GM21723 (cell line): ENCODE measurements at regions not wholly inside any gene's neighbourhood (a gene's known extent, or its start where the extent isn't known, plus 50 kb on each side); places are given as distances from the start of the nearest gene placed in this dataset.

Experiments
- ATAC-seq: cut with Tn5 transposase; IDR thresholded peaks from one replicate; pipeline ENCODE4 v1.9.1; 2021; ENCODE audit warnings: mild to moderate bottlenecking, moderate library complexity; ENCODE audit not compliant: unreplicated experiment

DNA sequence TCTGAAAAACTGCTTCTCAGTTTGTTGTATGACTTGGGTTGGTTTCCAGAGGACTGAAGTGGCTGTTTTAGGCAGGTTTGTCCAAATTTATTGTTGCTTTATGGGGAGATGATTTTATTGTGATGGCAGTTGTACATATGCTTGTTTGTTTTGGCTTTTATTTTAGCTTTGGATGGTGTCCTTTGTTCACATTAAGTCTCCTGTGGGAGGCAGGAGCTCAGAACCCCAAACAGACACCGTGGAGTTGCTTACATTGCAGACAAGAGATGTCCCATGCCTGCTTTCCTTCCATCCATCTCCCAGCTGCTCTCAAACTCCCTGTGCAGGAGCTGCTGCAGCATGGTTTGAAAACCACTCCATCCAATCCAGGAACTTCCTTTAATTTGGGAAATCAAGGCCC is 414.7 kb downstream of the LPIN1 start:
- no peak for ATAC-seq

DNA sequence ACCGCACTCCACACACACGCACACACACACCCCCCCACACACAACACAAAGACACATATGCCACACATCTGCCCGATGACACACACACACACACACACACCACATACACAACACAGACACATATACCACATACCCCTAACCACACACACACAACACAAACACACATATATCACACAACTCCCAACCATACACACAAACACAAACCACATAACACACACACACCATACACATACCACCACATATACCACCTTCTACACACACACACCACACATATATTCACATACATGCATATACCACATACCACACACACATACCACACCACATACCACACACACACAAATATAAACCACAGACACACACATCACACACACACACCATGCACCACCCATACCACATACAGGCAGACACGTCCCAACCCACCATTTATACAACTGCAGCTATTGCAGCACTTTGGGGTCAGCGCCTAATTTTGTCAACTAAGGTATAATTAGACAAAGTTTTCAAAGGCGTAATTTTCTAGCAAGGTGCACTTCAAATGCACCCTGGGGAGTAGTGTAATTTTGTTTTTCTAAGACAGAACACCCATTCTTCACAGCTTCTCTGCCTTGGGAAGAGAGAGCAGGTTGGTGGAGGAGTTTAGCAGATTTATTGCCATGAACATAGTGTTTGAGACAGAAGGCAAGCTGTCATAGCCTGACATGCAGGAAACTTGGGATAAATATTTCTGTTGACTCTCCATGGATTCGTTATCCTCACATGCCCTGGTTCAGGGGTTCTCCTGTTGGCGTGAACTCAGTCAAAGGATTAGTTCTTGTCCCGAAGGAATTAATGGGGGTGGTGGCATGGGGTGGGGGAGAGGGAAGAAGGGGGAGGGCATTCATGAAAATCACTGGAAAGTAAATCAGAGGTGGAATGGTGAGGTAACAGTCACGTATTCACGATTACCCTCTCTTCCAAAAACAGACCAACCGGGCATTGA is 416.1 kb downstream of the LPIN1 start:
- no peak for ATAC-seq

DNA sequence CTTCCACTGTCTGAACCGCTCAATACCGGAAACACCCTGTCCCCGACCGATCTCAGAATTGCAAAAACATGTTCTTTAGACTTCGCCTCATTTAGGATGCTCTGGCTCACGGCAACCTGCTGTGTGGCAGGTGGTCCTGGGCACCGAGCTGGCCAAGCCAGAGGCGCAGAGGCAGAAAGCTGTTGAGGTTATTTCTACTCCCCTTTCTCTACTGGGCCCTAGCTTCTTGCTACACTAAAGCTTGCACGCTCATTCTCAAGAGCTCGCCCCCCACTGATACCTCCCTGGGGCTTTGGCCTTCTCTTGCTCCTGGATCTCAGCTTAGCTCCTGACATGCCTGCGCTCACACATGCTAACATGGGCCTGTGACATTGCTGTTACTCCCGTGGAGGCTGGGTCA is 417.4 kb downstream of the LPIN1 start:
- no peak for ATAC-seq

DNA sequence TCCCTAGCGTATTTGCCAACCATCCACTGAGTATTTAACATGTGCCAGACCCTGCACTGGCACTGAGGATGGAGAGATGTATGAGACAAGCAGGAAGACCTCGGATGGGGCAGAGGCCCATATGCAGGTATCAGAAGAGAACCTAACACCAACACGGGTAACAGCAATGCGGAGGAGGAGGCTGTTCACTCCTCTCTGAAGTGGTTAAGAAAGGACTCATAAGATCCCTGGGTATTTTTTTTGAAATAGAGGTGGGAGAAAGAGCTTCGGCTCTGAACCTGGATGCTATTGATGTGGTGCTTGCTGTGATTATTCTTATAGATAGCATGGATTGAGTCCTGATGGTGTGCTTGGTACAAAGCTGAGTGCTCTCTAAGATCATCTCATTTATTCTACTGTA is 418.3 kb downstream of the LPIN1 start:
- no peak for ATAC-seq

DNA sequence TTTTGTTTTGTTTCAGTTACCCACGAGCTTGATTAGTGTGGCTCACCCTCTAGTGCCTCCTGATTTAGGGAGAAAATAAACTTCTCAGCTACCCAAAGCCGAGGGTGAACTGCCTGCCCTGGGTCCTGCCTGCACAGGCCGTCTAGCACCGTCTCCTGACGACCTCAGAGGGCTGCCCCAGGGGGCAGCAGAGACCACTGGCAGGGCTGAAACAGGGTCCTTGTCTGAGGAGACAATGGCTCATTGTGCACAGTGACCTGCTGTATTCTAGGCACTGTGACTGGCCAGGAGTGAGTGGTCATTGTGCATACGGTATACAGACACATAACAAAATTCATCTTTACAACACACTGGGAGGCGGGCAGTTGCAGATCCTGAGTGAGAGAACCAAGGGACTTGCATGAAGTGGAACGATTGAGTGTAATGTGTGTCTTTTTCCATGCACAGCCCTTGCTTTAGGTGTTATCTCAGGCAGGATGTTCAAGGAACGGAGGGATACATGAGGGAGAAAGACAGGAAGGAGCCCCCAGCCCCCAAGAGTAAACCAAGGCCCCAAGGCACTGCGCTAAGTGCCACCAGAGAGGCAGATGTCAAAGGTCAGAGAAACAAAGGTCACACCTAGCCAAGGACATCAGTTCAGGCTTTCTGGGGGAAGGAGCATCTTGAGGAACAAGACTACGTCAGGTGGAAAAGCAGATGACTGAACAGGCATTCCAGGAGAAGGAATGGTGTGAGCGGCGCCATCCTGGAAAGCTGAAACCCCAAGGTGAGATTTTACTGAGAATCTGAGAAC is 421.3 kb downstream of the LPIN1 start:
- no peak for ATAC-seq

DNA sequence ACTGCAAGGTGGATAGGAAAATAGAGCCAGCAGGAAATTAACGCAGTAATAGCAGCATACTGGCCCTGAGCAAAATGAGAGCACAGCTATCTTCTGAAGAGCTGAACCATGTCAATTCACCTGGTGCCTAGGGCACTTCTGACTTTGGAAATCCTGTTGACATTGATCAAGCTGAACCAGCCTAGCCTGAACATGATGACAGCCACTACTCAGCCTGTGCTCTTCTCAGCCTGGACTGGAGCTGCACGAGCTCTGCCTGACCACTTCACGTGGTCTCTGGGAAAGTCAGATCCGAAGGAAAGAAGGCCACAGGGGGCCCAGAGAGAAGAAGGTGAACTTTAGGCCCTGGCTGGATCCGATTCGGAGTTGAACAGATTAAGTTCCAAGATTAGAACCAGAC is 421.9 kb downstream of the LPIN1 start:
- no peak for ATAC-seq

DNA sequence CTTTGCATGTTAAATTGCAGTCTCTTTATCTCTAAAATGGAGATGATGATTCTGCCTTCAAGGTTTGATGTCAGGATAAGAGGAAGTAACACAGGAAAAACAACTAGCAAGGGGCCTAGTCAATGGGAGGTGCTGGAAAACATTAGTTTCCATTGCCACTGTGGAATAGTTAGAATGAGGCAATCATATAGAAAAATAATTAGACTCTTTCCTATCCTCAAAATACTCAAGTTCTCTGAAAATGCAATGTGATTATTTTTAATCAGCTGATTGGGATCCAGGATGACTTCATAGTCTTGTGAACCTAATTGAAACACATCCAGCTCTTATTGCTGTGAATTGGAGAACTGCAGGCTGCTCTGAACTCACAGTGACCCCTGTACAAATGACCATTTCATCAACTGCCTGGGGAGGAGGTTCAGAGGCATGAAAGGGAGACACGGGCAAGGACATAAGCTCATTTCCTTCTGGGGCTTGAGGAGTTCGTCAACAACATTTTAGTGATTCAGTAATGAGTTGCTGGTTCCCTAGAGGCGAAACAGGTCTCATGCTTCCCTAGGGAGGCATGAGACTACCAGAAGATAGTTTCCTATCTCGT is 422.5 kb downstream of the LPIN1 start:
- no peak for ATAC-seq

DNA sequence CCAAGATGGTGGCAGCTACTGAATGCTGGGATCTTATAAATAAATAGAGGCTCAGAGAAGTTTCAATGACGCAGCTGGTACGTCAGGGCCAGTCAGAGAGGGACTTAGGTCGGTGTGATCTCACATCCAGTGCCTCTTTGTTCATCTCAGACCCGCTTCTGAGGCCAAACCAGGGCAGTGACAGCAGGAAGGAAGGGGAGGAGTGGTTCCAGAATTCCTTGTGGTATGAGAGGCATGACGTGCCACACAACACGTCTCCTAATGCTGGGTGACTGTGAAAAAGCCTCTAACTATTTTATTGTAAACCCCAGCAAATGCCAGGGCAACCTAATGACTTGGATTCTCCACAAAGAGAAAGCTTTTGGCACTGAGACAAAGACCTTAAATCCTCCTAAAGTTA is 423.3 kb downstream of the LPIN1 start:
- ATAC-seq = no peak

DNA sequence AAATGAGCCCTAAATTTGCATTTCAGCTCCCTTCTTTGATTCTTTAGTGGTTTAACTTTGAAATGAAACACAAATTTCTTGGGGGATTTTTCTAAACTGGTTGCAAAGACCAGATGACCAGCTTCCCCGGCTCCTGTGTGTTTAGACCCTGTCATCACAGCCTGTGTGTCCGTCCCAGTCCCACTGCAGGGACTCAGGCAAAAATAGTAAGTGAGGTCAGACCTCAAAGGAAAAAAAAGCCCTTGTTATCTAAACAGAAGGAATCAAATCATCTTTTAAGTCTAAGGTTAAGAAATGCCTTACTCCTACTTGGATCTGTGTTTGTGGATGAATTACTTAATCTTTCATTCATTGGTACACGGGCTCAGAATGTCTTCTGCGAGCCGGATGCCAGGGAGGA is 423.7 kb downstream of the LPIN1 start:
- ATAC-seq = no peak

DNA sequence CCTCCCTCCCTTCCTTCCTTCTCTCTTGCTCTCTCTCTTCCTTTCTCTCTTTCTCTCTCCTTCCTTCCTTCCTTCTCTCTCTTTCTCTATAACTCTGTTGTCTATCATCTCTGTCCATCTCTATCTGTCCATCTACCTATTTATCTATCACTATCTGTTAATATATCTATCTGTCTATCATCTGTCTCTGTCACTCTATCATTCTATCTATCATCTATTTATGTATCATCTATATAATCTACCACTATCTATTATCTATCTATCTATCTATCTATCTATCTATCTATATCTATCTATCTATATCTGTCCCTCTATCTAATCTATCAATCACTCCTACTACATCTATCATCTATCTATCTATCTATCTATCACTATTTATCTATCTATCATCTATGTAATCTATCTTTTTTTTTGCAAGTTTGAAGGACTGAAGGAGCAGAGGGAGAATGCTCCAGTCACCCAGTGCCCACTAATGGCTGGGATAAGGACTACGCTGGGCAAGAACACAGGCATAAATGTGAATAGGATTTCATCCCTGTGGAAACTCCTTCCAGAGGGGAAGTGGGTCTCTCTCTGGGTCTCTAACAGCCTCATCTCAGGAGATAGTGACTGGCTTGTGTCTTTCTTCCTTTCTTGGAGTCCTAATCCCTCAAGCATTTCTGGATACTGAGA is 427.0 kb downstream of the LPIN1 start:
- ATAC-seq = no peak

DNA sequence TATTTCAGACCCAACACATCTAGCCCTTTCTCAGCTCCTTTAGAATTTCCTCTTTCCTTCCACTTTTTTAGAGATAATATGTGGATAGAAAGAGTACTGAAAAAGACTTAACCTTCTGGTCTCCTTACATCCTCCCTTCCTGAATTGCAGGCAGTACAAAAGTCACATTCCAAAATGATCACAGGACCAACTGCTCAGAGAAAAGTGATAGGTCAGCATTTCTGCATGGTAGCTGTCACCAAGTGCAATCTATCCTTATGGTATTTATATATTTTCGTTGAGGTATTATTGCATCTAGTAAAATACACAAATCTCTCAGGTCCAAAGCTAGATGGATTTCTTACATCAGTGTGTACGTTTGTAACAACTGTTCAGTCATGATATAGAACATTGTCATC is 427.5 kb downstream of the LPIN1 start:
- no peak for ATAC-seq

DNA sequence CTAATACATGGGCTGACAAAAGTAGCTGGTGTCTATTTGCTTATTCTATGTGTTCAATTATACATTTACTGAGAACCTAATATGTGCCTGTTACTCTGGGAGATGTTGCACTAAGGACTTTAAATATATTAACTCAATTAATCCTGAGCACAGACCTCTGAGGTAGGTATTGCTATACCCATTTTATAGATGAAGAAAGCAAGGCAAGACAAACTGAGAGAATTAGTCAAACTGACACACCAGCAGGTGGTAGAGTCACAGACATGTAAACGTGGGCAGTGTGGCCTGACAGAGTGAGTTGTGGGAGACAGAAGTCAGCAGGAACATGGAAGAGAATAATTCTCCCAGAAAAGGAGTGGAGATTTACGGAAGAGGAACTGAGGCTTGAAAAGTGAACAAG is 428.9 kb downstream of the LPIN1 start:
- no peak for ATAC-seq

DNA sequence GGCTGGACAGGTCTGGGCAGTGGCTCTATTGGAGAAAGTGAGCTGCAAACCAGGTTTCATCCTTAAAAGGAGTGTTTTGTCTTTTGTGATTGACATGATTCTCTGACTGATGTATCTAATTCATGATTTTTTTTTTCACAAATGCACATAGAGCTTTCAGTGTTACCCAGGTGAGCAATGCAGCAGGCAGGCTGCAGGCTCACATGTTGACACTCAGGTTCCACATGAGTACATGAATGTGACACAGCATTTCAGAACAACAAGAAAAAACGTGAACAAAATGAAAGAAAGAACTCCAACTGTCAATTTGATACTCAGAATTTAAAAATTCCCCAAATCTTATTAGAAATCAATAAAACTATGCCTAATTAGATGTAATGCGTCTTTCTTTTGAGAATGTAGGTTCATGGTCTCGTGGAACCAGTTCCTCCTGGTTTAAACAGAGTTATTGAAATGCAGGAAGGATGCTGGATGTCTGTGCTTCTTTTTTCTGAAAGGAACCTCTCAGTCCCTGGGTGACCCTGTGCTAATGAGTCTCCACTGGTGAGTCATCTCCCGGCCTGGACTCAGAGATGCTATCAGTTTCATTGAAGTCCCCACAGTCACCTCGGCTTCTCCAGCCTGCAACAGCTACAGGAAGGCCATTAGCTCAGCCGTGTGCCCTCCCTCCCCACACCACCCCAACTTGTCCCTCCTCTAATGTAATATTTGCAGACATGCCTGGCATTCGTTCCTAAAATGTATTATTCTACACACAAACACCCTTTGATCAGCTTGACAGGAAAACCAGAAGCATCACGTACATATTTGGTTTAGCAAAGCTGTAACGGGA is 430.4 kb downstream of the LPIN1 start:
- peak; percentile 85 for ATAC-seq

DNA sequence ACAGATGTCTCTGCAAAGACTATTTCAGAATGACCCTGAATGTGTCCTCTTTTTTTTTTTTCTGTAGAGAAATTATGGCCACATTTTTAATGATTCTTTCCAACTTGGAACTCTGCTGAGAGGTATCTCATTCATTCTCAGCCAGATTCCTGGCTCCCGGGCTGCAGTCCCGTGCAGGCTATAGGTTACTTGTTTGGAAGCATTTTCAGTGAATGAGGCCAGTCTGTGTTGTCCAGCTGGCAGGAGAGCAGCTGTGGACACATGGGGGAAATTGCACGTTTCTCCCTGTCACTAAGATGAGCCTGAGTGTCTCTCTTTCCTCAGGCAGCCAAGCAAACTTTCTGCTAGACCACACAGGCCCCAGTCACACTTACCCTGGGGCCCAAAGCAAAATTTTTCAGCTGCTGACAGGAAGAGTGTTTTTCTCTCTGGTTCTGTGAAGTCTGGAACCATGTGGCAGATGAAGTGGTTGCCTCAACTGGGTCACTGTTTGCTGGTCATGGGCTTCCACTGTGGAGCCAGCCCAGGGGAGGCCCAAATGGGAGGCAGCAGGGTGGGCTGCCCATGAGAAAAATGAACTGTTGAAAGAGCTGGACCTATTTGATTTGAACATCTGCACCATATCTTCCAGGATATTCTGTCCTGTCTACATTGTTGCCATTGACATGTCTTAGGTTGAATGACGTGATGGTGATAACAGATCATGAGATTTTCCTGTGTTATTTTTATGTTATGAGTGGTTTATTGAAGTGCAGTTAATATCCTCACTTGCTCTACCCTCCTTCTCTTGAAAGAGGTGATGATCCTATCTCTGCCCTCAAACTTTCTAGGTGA is 431.2 kb downstream of the LPIN1 start:
- peak; percentile 87 for ATAC-seq

DNA sequence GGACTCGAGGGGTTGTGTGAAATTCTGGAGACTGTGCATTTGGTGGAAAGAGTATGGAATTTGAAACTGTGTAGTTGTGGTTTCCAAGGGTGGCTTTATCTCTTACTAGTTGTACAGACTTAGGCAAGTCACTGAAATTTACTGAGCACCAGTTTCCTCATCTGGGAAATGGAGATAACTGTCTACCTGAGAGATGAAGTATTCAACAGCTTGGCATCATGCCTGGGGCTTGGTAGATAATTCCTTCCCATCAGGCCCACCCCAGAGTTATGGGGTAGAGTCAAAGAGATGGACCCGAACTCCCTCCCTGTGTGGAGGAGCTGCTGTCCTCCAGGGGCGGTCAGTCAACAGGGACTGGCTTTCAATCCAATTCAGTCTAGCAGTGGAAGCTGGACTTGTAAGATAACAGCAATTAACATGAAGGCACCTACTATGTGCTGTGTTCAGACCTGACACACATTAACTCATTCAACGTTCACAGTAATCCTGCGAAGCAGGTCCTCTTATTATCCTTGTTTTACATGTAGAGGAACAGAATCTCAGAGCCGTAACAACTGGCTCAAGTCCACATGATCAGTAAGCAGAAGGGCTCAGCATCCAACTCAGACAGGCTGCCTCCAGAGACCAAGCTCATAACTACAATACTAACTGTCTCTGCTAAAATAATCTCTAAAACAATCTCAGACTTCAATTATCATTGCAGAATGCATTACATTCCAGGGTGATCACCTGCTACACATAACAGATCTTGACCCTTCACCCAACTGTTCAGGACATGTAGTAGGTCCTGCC is 432.1 kb downstream of the LPIN1 start:
- no peak for ATAC-seq

DNA sequence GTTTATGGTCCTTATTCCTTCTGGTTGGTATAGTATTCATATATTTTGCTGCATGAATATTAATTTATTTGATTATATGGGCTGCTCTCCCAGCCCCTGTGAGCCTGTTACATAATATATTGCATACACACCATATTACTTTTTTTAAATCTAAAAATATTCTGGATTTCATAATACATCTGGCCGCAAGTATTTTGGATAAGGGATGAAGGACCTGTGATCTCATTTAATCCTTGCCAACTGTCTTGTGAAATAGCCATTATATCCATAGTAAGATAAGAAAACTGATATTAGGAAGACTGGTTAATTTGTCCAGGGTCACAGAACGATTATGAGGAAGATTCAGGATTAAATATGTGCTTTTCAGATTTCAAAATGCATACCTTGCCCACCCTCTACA is 433.6 kb downstream of the LPIN1 start:
- ATAC-seq = no peak

DNA sequence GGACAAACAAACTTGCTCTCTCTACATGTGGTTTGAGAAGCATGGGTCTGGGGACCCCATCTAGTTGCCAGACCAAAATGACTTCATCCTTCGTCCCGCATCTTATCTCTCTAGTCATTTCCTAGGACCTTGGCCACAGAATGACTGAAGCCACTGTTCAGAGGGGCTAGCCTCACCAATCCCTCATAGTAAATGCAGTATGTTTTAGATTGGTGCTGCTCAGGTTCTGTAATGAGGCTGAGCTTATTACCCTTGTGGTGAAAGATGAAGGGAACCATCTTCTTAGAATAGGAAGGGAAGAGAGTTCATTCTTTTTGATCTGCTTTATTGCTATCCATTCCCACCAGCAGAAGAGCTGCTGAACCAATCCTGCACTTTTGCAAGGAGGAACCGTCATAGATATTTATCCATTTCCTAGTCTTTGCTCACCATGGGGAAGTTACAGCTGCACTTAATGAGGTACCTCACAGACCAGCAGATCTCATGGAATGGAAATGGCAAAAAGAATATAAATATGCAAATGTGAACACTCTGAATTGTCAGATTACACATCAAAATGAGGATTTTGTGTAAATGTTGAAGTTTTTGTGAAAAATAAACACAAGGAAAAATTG is 436.7 kb downstream of the LPIN1 start:
- ATAC-seq = no peak

DNA sequence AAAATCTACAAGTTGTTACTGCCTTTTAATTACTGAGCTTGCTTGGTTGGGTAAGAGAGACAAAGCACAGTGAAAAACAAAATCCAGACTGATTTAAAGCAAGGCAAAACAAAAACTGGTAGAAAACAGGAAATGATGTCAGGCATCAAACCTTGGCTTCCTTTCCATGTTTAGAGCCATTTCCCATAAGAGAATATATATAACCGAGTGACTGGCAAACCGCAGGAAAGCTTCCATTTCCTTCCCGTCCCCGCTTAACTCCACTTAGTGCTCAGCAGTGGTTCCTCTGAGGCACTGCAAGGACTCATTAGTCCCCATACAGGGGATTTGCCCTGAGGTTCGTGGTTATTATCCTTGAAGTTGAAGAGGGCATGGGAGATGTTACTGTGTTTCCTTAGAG is 446.3 kb downstream of the LPIN1 start:
- ATAC-seq = no peak
